ENCODE measurements at regions not wholly inside any gene's neighbourhood (a gene's known extent, or its start where the extent isn't known, plus 50 kb on each side); places are given as distances from the start of the nearest gene placed in this dataset.

DNA sequence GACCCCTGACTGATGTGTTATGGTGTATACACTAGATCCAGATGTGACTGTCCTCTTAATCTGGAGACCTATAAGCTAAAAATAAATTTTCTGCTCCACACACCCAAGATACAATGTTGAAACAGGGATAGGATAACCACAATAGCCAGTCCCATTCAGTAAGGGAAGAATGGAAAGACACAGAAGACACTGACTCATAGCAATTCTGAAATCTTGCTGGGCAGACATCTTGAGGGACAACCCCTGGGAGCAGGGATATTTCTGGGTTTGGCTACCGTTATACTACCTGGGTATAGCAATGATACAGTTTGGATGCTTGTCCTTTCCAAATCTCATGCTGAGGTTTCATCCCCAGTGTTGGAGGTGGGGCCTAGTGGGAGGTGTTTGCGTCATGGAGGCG is 93.9 kb downstream of the BUD13 start:
- TF ChIP-seq, protein P1, sequence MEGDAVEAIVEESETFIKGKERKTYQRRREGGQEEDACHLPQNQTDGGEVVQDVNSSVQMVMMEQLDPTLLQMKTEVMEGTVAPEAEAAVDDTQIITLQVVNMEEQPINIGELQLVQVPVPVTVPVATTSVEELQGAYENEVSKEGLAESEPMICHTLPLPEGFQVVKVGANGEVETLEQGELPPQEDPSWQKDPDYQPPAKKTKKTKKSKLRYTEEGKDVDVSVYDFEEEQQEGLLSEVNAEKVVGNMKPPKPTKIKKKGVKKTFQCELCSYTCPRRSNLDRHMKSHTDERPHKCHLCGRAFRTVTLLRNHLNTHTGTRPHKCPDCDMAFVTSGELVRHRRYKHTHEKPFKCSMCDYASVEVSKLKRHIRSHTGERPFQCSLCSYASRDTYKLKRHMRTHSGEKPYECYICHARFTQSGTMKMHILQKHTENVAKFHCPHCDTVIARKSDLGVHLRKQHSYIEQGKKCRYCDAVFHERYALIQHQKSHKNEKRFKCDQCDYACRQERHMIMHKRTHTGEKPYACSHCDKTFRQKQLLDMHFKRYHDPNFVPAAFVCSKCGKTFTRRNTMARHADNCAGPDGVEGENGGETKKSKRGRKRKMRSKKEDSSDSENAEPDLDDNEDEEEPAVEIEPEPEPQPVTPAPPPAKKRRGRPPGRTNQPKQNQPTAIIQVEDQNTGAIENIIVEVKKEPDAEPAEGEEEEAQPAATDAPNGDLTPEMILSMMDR (IDR thresholded peaks at IDR 0.05): no peak
- TF ChIP-seq POLR2A (IDR thresholded peaks at IDR 0.05): no peak

Measured in prostate gland (tissue), 2 donors.